Right lobe of liver (tissue), 6 donors: ENCODE measurements at regions not wholly inside any gene's neighbourhood (a gene's known extent, or its start where the extent isn't known, plus 50 kb on each side); places are given as distances from the start of the nearest gene placed in this dataset.
"Not testable (repeated sequence)": the region's sequence is repeated elsewhere in the genome, so short reads cannot be mapped to it uniquely, and the experiment has no call there.

Experiments
- ATAC-seq, 4 donors: fragments of 200-7000 bp; cut with Tn5 transposase; one replicate each; pipeline ENCODE4 v1.9.1; 2020; ENCODE audit warnings: mild to moderate bottlenecking in 4 of 4, moderate library complexity in 4 of 4
- DNase-seq, 3 donors: peaks; one replicate each; pipeline ENCODE4 v3.0.0-alpha.2; 2020
- H3K27ac ChIP-seq, 3 donors: fragments of 200-600 bp; one replicate each; pipeline ENCODE4 v1.8.0; 2022
- H3K27me3 ChIP-seq, 2 donors: fragments of 200-600 bp; one replicate each; pipeline ENCODE4 v1.8.0; 2022
- H3K36me3 ChIP-seq, 4 donors: fragments of 200-600 bp; sonication (generic) in 1 of 4; one replicate each; pipeline versions ENCODE4 v1.5.1 to v1.8.0; 2017 to 2022; ENCODE audit warnings: control low read depth in 1 of 4
- H3K4me1 ChIP-seq, 4 donors: fragments of 200-600 bp; sonication (generic) in 1 of 4; one replicate each; pipeline versions ENCODE4 v1.5.1 to v1.8.0; 2017 to 2022; ENCODE audit warnings: control low read depth in 1 of 4
- H3K4me3 ChIP-seq, 3 donors: fragments of 200-600 bp; one replicate each; pipeline ENCODE4 v1.8.0; 2022
- H3K9me3 ChIP-seq, 4 donors: fragments of 200-600 bp; sonication (generic) in 1 of 4; one replicate each; pipeline versions ENCODE4 v1.5.1 to v1.8.0; 2017 to 2022; ENCODE audit warnings: control low read depth in 1 of 4
- CTCF ChIP-seq, 4 donors: fragments of 200-600 bp in 3 of 4; fragments of 450-650 bp in 1 of 4; IDR thresholded peaks; one replicate each; pipeline versions ENCODE4 v1.5.1 to v1.8.0; 2016 to 2022; ENCODE audit warnings: antibody characterized with exemption in 4 of 4, mild to moderate bottlenecking in 2 of 4
- POLR2A ChIP-seq: fragments of 450-650 bp; IDR thresholded peaks from one replicate; pipeline ENCODE4 v1.6.1; 2017; ENCODE audit warnings: antibody characterized with exemption, mild to moderate bottlenecking
- WGBS: methylation state at CpG from one replicate; pipeline ENCODE4 v1.1.6; 2018; ENCODE audit warnings: low coverage, low lambda C conversion rate; ENCODE audit not compliant: insufficient coverage; ENCODE audit errors: missing lambda C conversion rate; 5-methylcytosine and 5-hydroxymethylcytosine counted together
- intact Hi-C, 2 donors: fragments of 100-400 bp; cut with DNase I; formaldehyde crosslinking; loops; one replicate each; pipeline versions ENCODE4 v1.11.2 to v1.14.1; 2022
- donor health status: DM: no; HTN: yes; CAD: no.
- donor health status: DM: no; HTN: no; CAD: no.
- donor health status: DM: no; HTN: no; CAD: no.
- donor health status: DM: no; HTN: yes; CAD: no.
- donor health status: DM: no; HTN: yes; CAD: no.

- no peak for ATAC-seq
Measured at GRCh38 chr6:10312445-10312844, 102.4 kb downstream of the TFAP2A start.

DNA sequence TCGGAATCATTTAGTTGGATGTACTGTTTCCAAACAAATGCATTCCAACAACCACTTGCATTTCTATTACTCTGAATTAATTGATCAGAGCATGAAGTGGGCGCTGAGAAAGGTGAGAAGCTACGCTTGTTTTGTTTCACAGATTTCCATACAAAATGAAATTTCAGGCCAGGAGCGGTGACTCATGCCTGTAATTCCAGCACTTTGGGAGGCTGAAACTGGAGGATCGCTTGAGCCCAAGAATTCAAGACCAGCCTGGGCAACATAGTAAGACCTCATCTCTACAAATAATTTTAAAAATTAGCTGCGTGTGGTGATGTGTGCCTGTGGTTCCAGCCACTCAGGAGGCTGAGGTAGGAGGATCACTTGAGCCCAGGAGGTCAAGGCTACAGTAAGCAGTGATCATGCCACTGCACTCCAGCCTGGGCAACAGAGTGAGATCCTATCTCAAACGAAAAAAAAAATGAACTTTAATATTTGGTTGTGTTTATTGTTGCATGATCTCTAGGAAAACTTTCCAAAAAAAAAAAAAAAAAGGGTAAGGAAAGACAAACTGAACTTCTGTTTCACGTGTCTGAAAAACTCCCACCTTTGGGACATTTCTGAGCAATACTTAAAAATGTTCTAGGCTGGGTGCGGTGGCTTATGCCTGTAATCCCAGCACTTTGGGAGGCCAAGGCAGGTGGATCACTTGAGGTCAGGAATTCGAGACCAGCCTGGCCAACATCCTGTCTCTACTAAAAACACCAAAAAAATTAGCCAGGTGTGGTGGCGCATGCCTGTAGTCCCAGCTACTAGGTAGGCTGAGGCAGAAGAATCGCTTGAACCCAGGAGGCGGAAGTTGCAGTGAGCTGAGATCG lies 103.1 kb downstream of the TFAP2A start:
- ATAC-seq, intact Hi-C loops, H3K9me3 ChIP-seq, H3K4me3 ChIP-seq, H3K27me3 ChIP-seq, H3K4me1 ChIP-seq, DNase-seq, H3K36me3 ChIP-seq, H3K27ac ChIP-seq: not testable (repeated sequence)
- WGBS: 70% methylated on average over 13 of the region's 14 CpGs

More at GRCh38 chr6:10312445-10312844, 102.4 kb downstream of the TFAP2A start:
- H3K36me3 ChIP-seq: no peaks in the 10 kb centered on the region
- no peaks in the 10 kb centered on the region for H3K27me3 ChIP-seq
- no peaks in the 10 kb centered on the region for H3K4me1 ChIP-seq
- DNase-seq: no peak
- intact Hi-C loops: no loop called here
- 39% methylated on average over 9 of the region's 11 CpGs for WGBS
- H3K27ac ChIP-seq: no peak overlapping the region
- no peak overlapping the region for H3K4me3 ChIP-seq
- TF ChIP-seq POLR2A: no peak
- no peak for TF ChIP-seq CTCF (IDR thresholded peaks at IDR 0.05)
- H3K9me3 ChIP-seq: no peaks in the 10 kb centered on the region

DNA sequence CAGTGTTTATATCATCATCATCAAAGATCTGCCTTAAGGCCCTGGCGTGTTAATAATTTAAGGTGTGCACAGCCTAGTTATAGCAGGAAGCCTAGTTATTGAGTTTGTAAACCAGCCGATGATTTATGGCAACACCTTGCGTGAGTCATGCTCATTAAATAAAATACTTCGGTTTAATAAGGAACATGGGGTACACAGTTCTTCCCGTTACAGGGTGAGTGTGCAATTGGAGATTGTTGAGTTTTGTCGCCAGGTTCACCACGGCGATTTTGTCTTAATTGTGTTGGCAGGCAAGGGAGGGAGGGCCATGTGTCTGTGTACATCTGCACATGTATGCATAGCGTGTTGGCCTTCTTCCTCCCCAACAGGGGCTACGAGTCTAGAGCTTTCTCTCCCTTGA lies 104.0 kb downstream of the TFAP2A start:
- Histone ChIP-seq H3K27ac (no peak overlapping the region), H3K4me3 (no peak overlapping the region), H3K4me1 (no peaks in the 10 kb centered on the region), H3K27me3 (no peaks in the 10 kb centered on the region), H3K36me3 (no peaks in the 10 kb centered on the region), H3K9me3 (no peaks in the 10 kb centered on the region)
- intact Hi-C loops: no loop called here
- no peak for TF ChIP-seq POLR2A
- TF ChIP-seq CTCF (IDR thresholded peaks at IDR 0.05): no peak
- WGBS: 75% methylated on average over 10 of the region's 10 CpGs
- ATAC-seq (no peak), DNase-seq (no peak)

GRCh38 chr6:10310330-10310653 lies 104.6 kb downstream of the TFAP2A start:
- no peaks in the 10 kb centered on the region for H3K36me3 ChIP-seq
- H3K4me3 ChIP-seq: no peak overlapping the region
- ATAC-seq: no peak
- no peaks in the 10 kb centered on the region for H3K9me3 ChIP-seq
- no peak overlapping the region for H3K27ac ChIP-seq
- TF ChIP-seq CTCF (IDR thresholded peaks at IDR 0.05): no peak
- TF ChIP-seq POLR2A: no peak
- H3K4me1 ChIP-seq: no peaks in the 10 kb centered on the region
- 59% methylated on average over 4 of the region's 4 CpGs for WGBS
- intact Hi-C loops: no loop called here
- no peak for DNase-seq
- H3K27me3 ChIP-seq: no peaks in the 10 kb centered on the region

- WGBS: 37% methylated on average over 7 of the region's 7 CpGs
Measured at GRCh38 chr6:10309457-10310329, 105.2 kb downstream of the TFAP2A start.

More at GRCh38 chr6:10309457-10310329, 105.2 kb downstream of the TFAP2A start:
- ATAC-seq: no peak
- no peak overlapping the region for H3K4me3 ChIP-seq
- intact Hi-C loops: no loop called here
- H3K4me1 ChIP-seq: no peaks in the 10 kb centered on the region
- TF ChIP-seq POLR2A (no peak), CTCF (IDR thresholded peaks at IDR 0.05) (no peak)
- no peak for DNase-seq
- H3K9me3 ChIP-seq: no peaks in the 10 kb centered on the region
- no peaks in the 10 kb centered on the region for H3K27me3 ChIP-seq
- H3K36me3 ChIP-seq: no peaks in the 10 kb centered on the region
- H3K27ac ChIP-seq: no peak overlapping the region
